SK-N-SH treated with all-trans-retinoic acid at 6 μM for 48 hours (cell line): ENCODE measurements at regions not wholly inside any gene's neighbourhood (a gene's known extent, or its start where the extent isn't known, plus 50 kb on each side); places are given as distances from the start of the nearest gene placed in this dataset.
"Not testable (repeated sequence)": the region's sequence is repeated elsewhere in the genome, so short reads cannot be mapped to it uniquely, and the experiment has no call there.

ENCODE experiments used
- CSDC2 ChIP-seq: fragments of 250-450 bp; sonication (Bioruptor Pico); IDR thresholded peaks from 2 replicates; pipeline ENCODE4 v1.5.0; 2020; ENCODE audit warnings: mild to moderate bottlenecking, moderate library complexity
- ESRRG ChIP-seq: fragments of 250-450 bp; sonication (Bioruptor Pico); IDR thresholded peaks from 2 replicates; pipeline ENCODE4 v1.6.1; 2021; ENCODE audit warnings: mild to moderate bottlenecking
- ISL1 ChIP-seq: fragments of 250-450 bp; sonication (Bioruptor Pico); IDR thresholded peaks from 2 replicates; pipeline ENCODE4 v2.1.2; 2022; ENCODE audit warnings: mild to moderate bottlenecking, moderate library complexity
- TCF4 ChIP-seq: fragments of 250-450 bp; sonication (Bioruptor Pico); IDR thresholded peaks from 2 replicates; pipeline ENCODE4 v1.8.0; 2021; ENCODE audit warnings: mild to moderate bottlenecking, moderate library complexity, borderline replicate concordance
- TF ChIP-seq, protein P1 (sequence below): fragments of 250-450 bp; sonication (Bioruptor Pico); IDR thresholded peaks from 2 replicates; pipeline ENCODE4 v1.5.1; 2020; ENCODE audit warnings: low read depth, mild to moderate bottlenecking, moderate library complexity

DNA sequence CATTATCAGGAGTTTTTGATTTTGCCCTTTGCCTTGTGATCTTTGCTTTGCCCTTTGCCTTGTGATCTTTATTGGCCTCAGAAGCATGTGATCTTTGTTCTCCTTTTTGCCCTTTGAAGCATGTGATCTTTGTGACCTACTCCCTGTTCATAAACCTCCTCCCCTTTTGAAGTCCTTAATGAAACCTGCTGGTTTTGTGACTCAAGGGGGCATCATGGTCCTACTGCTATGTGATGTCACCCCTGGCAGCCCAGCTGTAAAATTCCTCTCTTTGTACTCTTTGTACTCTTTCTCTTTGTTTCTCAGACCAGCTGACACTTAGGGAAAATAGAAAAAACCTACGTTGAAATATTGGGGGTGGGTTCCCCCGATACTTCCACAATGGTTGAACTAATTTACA is 356.1 kb upstream of the NRP1 start:
- TF ChIP-seq ISL1 (CRISPR knock-in tag); TCF4 (CRISPR knock-in tag); CSDC2 (CRISPR knock-in tag); ESRRG: not testable (repeated sequence)
- TF ChIP-seq, protein P1, sequence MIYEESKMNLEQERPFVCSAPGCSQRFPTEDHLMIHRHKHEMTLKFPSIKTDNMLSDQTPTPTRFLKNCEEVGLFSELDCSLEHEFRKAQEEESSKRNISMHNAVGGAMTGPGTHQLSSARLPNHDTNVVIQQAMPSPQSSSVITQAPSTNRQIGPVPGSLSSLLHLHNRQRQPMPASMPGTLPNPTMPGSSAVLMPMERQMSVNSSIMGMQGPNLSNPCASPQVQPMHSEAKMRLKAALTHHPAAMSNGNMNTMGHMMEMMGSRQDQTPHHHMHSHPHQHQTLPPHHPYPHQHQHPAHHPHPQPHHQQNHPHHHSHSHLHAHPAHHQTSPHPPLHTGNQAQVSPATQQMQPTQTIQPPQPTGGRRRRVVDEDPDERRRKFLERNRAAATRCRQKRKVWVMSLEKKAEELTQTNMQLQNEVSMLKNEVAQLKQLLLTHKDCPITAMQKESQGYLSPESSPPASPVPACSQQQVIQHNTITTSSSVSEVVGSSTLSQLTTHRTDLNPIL (CRISPR knock-in tag), result not testable (repeated sequence)
